GM18508 (cell line): ENCODE measurements at regions not wholly inside any gene's neighbourhood (a gene's known extent, or its start where the extent isn't known, plus 50 kb on each side); places are given as distances from the start of the nearest gene placed in this dataset.
"Not testable (repeated sequence)": the region's sequence is repeated elsewhere in the genome, so short reads cannot be mapped to it uniquely, and the experiment has no call there.

Source experiments
- ATAC-seq: cut with Tn5 transposase; IDR thresholded peaks from one replicate; pipeline ENCODE4 v1.9.1; 2021; ENCODE audit warnings: moderate number of reproducible peaks; ENCODE audit not compliant: insufficient read depth, unreplicated experiment

GRCh38 chr4:38327174-38327573, 336.8 kb upstream of the KLF3 start:
- ATAC-seq: no peak

- ATAC-seq: no peak
Observed at GRCh38 chr4:38328989-38329729, 334.8 kb upstream of the KLF3 start.

GRCh38 chr4:38330321-38330720, 333.7 kb upstream of the KLF3 start:
- no peak for ATAC-seq

- no peak for ATAC-seq
Observed at GRCh38 chr4:38330936-38331335, 333.1 kb upstream of the KLF3 start.

- ATAC-seq: no peak
Observed at GRCh38 chr4:38332699-38333098, 331.3 kb upstream of the KLF3 start.

- no peak for ATAC-seq
Observed at GRCh38 chr4:38333219-38333618, 330.8 kb upstream of the KLF3 start.

GRCh38 chr4:38334791-38335190, 329.2 kb upstream of the KLF3 start:
- ATAC-seq: no peak

- ATAC-seq: not testable (repeated sequence)
Observed at GRCh38 chr4:38338939-38339338, 325.1 kb upstream of the KLF3 start.

GRCh38 chr4:38343608-38344007, 320.4 kb upstream of the KLF3 start:
- no peak for ATAC-seq

GRCh38 chr4:38344929-38345328, 319.1 kb upstream of the KLF3 start:
- no peak for ATAC-seq

GRCh38 chr4:38347251-38347650, 316.7 kb upstream of the KLF3 start:
- ATAC-seq: no peak

- no peak for ATAC-seq
Observed at GRCh38 chr4:38354421-38354820, 309.6 kb upstream of the KLF3 start.

GRCh38 chr4:38354872-38355271, 309.1 kb upstream of the KLF3 start:
- ATAC-seq: no peak

GRCh38 chr4:38356686-38357085, 307.3 kb upstream of the KLF3 start:
- no peak for ATAC-seq

GRCh38 chr4:38357546-38357945, 306.5 kb upstream of the KLF3 start:
- no peak for ATAC-seq

GRCh38 chr4:38359113-38359512, 304.9 kb upstream of the KLF3 start:
- ATAC-seq: no peak

- ATAC-seq: no peak
Observed at GRCh38 chr4:38360201-38360600, 303.8 kb upstream of the KLF3 start.

GRCh38 chr4:38364383-38364963, 299.5 kb upstream of the KLF3 start:
- no peak for ATAC-seq

GRCh38 chr4:38365261-38365660, 298.7 kb upstream of the KLF3 start:
- no peak for ATAC-seq

GRCh38 chr4:38365748-38366310, 298.2 kb upstream of the KLF3 start:
- no peak for ATAC-seq

GRCh38 chr4:38366456-38366855, 297.5 kb upstream of the KLF3 start:
- no peak for ATAC-seq

GRCh38 chr4:38366997-38367396, 297.0 kb upstream of the KLF3 start:
- ATAC-seq: no peak
